H1 (cell line): ENCODE measurements at regions not wholly inside any gene's neighbourhood (a gene's known extent, or its start where the extent isn't known, plus 50 kb on each side); places are given as distances from the start of the nearest gene placed in this dataset.

ENCODE experiments used
- CHD7 ChIP-seq: fragments of 300-600 bp; sonication (generic); IDR thresholded peaks from 2 replicates; pipeline ENCODE4 v1.7.1; 2012; ENCODE audit warnings: low read length, moderate library complexity, mild to moderate bottlenecking, inconsistent platforms; ENCODE audit not compliant: insufficient replicate concordance
- NANOG ChIP-seq: IDR thresholded peaks from 2 replicates; pipeline ENCODE4 v1.6.1; 2011; ENCODE audit warnings: low read length, low read depth, mild to moderate bottlenecking, inconsistent platforms; ENCODE audit not compliant: insufficient read depth, poor library complexity, severe bottlenecking
- RAD21 ChIP-seq, 2 experiments: IDR thresholded peaks in 1 of 2; conservative IDR thresholded peaks in 1 of 2; 2 replicates each; pipeline ENCODE4 v1.6.1; 2011; ENCODE audit warnings: low read depth in 2 of 2, low read length in 2 of 2, improper control_type of control experiment in 1 of 2, inconsistent platforms in 1 of 2, mild to moderate bottlenecking in 1 of 2, moderate library complexity in 1 of 2

- no peak for TF ChIP-seq CHD7
- TF ChIP-seq RAD21 (IDR thresholded peaks at IDR 0.05 in 1 of 2, conservative IDR thresholded peaks at IDR 0.05 in 1 of 2; ENCODE audit: low read depth in 2 of 2, low read length in 2 of 2), result no peak
- TF ChIP-seq NANOG, result no peak
Observed at GRCh38 chrX:128973033-128973432, 550.3 kb downstream of the SMARCA1 start (continued).
